ENCODE measurements at regions not wholly inside any gene's neighbourhood (a gene's known extent, or its start where the extent isn't known, plus 50 kb on each side); places are given as distances from the start of the nearest gene placed in this dataset.

GRCh38 chr6:105802703-105803102 lies 283.4 kb upstream of the PRDM1 start:
- no peak for TF ChIP-seq SUZ12 (IDR thresholded peaks at IDR 0.05; ENCODE audit: extremely low read depth, insufficient read depth, insufficient read length)
- no peak for TF ChIP-seq ZNF274 (IDR thresholded peaks at IDR 0.05; ENCODE audit: low read depth, low read length)
- TF ChIP-seq YY1 (IDR thresholded peaks at IDR 0.05; ENCODE audit: insufficient read depth, insufficient read length), result no peak
